ENCODE measurements at regions not wholly inside any gene's neighbourhood (a gene's known extent, or its start where the extent isn't known, plus 50 kb on each side); places are given as distances from the start of the nearest gene placed in this dataset.
"Not testable (repeated sequence)": the region's sequence is repeated elsewhere in the genome, so short reads cannot be mapped to it uniquely, and the experiment has no call there.

DNA sequence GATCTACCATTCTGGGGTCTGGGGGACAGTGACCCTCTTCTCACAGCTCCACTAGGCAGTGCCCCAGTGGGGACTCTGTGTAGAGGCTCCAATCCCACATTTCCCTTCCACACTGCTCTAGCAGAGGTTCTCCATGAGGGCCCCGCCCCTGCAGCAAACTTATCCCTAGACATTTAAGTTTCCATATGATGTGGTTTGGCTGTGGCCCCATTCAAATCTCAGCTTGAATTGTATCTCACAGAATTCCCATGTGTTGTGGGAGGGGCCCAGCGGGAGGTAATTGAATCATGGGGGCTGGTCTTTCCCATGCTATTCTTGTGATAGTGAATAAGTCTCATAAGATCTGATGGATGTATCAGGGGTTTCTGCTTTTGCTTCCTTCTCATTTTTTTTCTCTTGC is 241.3 kb downstream of the DPY19L2 start:
- H3K9me3 ChIP-seq (replicated peaks; ENCODE audit: control insufficient read depth, insufficient read depth, low read length); dilution Hi-C loops (cut with MboI; ENCODE audit: extremely low pct_ligation_motif_present, low sequenced_read_pairs); CTCF ChIA-PET: not testable (repeated sequence)

DNA sequence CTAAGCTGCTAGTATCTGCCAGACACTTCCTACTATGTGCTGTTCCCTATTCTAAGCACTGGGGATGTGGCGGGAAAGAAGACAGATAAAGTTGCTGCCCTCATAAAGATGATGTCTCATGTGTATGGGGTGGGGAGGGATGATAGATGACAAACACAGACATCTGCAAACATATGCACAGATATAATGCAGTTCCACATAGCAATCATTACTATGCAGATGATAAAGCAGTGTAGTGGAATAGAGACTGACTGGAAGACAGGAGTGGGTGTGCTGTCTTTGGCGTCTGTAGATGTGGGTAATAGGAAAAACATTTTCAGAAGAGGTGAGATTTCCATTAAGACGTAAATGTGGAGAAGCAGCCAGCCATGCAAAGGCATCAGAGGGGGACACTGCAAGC is 243.6 kb downstream of the DPY19L2 start:
- POLR2A ChIA-PET: no interaction called here
- Histone ChIP-seq H3K36me3 (ENCODE audit: control insufficient read depth in 2 of 2, extremely low read depth in 1 of 2, insufficient read depth in 2 of 2, low read length in 2 of 2) (no peaks in the 10 kb centered on the region), H3K4me2 (ENCODE audit: insufficient read depth, low read length) (no peak overlapping the region), H3K9me3 (replicated peaks; ENCODE audit: control insufficient read depth, insufficient read depth, low read length) (no peaks in the 10 kb centered on the region), H3K9me1 (replicated peaks; ENCODE audit: control insufficient read depth, extremely low read depth, insufficient read depth, low read length) (no peaks in the 10 kb centered on the region), H3K27me3 (ENCODE audit: control insufficient read depth in 2 of 2, insufficient read depth in 2 of 2, low read length in 2 of 2) (peaks cover 0 to 12% of the 10 kb centered on the region in 2 experiments), H2AFZ (ENCODE audit: low read depth, low read length) (no peak overlapping the region), H3K4me1 (ENCODE audit: control insufficient read depth, extremely low read depth, insufficient read depth, low read length) (no peaks in the 10 kb centered on the region), H3K4me3 (replicated peaks in 1 of 3; ENCODE audit: insufficient read depth in 1 of 3, low read depth in 1 of 3, low read length in 3 of 3) (no peak overlapping the region), H3K79me2 (ENCODE audit: control insufficient read depth, insufficient read depth, low read length) (no peaks in the 10 kb centered on the region), H3K9ac (replicated peaks; ENCODE audit: extremely low read depth, insufficient read depth, low read length) (no peak overlapping the region), H4K20me1 (replicated peaks; ENCODE audit: control insufficient read depth, extremely low read depth, insufficient read depth, low read length) (no peaks in the 10 kb centered on the region), H3K27ac (ENCODE audit: insufficient read depth, low read depth, low read length) (no peak overlapping the region)
- FAIRE-seq (no peak), DNase-seq (ENCODE audit: low read depth, low spot score) (no peak)
- no TSS peak for BruUV-seq (replicated peaks)
- CTCF ChIA-PET: interaction anchor here (1.5 kb wide), 1 partner anchor 273 kb away, joined by 4 read pairs; no protein-coding TSS in a partner anchor
- TF ChIP-seq EZH2 (IDR thresholded peaks at IDR 0.05; ENCODE audit: borderline replicate concordance, low read depth, low read length, severe bottlenecking): no peak
- TF ChIP-seq FOS (IDR thresholded peaks at IDR 0.05; ENCODE audit: borderline replicate concordance, insufficient read depth, low read length): no peak
- TF ChIP-seq POLR2AphosphoS5 (IDR thresholded peaks at IDR 0.05; ENCODE audit: insufficient read depth, low read depth, low read length): no peak
- TF ChIP-seq MYC (IDR thresholded peaks at IDR 0.05; ENCODE audit: low read depth, low read length): no peak
- no peak for TF ChIP-seq GATA2 (IDR thresholded peaks at IDR 0.05; ENCODE audit: insufficient read depth, insufficient read length, low read depth, low read length)
- no peak for TF ChIP-seq POLR2A (IDR thresholded peaks at IDR 0.05; ENCODE audit: low read depth, low read length)
- TF ChIP-seq JUN (IDR thresholded peaks at IDR 0.05; ENCODE audit: borderline replicate concordance, insufficient read depth, insufficient read length, low read depth): no peak
- TF ChIP-seq, protein P1, sequence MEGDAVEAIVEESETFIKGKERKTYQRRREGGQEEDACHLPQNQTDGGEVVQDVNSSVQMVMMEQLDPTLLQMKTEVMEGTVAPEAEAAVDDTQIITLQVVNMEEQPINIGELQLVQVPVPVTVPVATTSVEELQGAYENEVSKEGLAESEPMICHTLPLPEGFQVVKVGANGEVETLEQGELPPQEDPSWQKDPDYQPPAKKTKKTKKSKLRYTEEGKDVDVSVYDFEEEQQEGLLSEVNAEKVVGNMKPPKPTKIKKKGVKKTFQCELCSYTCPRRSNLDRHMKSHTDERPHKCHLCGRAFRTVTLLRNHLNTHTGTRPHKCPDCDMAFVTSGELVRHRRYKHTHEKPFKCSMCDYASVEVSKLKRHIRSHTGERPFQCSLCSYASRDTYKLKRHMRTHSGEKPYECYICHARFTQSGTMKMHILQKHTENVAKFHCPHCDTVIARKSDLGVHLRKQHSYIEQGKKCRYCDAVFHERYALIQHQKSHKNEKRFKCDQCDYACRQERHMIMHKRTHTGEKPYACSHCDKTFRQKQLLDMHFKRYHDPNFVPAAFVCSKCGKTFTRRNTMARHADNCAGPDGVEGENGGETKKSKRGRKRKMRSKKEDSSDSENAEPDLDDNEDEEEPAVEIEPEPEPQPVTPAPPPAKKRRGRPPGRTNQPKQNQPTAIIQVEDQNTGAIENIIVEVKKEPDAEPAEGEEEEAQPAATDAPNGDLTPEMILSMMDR (IDR thresholded peaks at IDR 0.05; ENCODE audit: extremely low read depth in 1 of 2, insufficient read depth in 1 of 2, low read depth in 1 of 2, low read length in 2 of 2): no peak
- TF ChIP-seq, protein P2, sequence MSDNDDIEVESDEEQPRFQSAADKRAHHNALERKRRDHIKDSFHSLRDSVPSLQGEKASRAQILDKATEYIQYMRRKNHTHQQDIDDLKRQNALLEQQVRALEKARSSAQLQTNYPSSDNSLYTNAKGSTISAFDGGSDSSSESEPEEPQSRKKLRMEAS (IDR thresholded peaks at IDR 0.05; ENCODE audit: insufficient read depth, insufficient read length): no peak
- intact Hi-C loops (cut with micrococcal nuclease) (loop anchor here (5.0 kb wide), 4 partner anchors 243 to 833 kb away; partner anchors contain the start of genes AVPR1A and DPY19L2), dilution Hi-C loops (cut with MboI; ENCODE audit: extremely low pct_ligation_motif_present, low sequenced_read_pairs) (no loop called here)

More for the DNA sequence above, 241.3 kb downstream of the DPY19L2 start:
- H3K4me2 ChIP-seq (ENCODE audit: insufficient read depth, low read length); intact Hi-C loops (cut with micrococcal nuclease); H3K4me3 ChIP-seq (replicated peaks in 1 of 3; ENCODE audit: insufficient read depth in 1 of 3, low read depth in 1 of 3, low read length in 3 of 3); FAIRE-seq; H3K36me3 ChIP-seq (ENCODE audit: control insufficient read depth in 2 of 2, extremely low read depth in 1 of 2, insufficient read depth in 2 of 2, low read length in 2 of 2); H4K20me1 ChIP-seq (replicated peaks; ENCODE audit: control insufficient read depth, extremely low read depth, insufficient read depth, low read length); H3K27me3 ChIP-seq (ENCODE audit: control insufficient read depth in 2 of 2, insufficient read depth in 2 of 2, low read length in 2 of 2); H3K79me2 ChIP-seq (ENCODE audit: control insufficient read depth, insufficient read depth, low read length); H3K4me1 ChIP-seq (ENCODE audit: control insufficient read depth, extremely low read depth, insufficient read depth, low read length); H3K9me1 ChIP-seq (replicated peaks; ENCODE audit: control insufficient read depth, extremely low read depth, insufficient read depth, low read length); DNase-seq (ENCODE audit: low read depth, low spot score); H2AFZ ChIP-seq (ENCODE audit: low read depth, low read length); POLR2A ChIA-PET; H3K9ac ChIP-seq (replicated peaks; ENCODE audit: extremely low read depth, insufficient read depth, low read length); BruUV-seq (replicated peaks); H3K27ac ChIP-seq (ENCODE audit: insufficient read depth, low read depth, low read length): not testable (repeated sequence)

All from endothelial cell of umbilical vein (primary cell).